Esophagus squamous epithelium (tissue), 4 donors: ENCODE measurements at regions not wholly inside any gene's neighbourhood (a gene's known extent, or its start where the extent isn't known, plus 50 kb on each side); places are given as distances from the start of the nearest gene placed in this dataset.

Experiments used
- CTCF ChIP-seq, 6 experiments: fragments of 450-650 bp in 4 of 6; fragments of 200-600 bp in 2 of 6; sonication (generic) in 2 of 6; IDR thresholded peaks; one replicate each; pipeline ENCODE4 v1.5.1; 2016 to 2019; ENCODE audit warnings: antibody characterized with exemption in 6 of 6, mild to moderate bottlenecking in 4 of 6, moderate library complexity in 4 of 6
- POLR2A ChIP-seq, 4 donors: fragments of 450-650 bp; IDR thresholded peaks; one replicate each; pipeline ENCODE4 v1.6.1; 2017; ENCODE audit warnings: antibody characterized with exemption in 4 of 4, mild to moderate bottlenecking in 4 of 4, moderate library complexity in 3 of 4

GRCh38 chr15:24772686-24773373 lies 97.3 kb downstream of the NPAP1 start:
- TF ChIP-seq CTCF (IDR thresholded peaks at IDR 0.05), result no peak
- no peak for TF ChIP-seq POLR2A (IDR thresholded peaks at IDR 0.05)
